ENCODE measurements at regions not wholly inside any gene's neighbourhood (a gene's known extent, or its start where the extent isn't known, plus 50 kb on each side); places are given as distances from the start of the nearest gene placed in this dataset.

DNA sequence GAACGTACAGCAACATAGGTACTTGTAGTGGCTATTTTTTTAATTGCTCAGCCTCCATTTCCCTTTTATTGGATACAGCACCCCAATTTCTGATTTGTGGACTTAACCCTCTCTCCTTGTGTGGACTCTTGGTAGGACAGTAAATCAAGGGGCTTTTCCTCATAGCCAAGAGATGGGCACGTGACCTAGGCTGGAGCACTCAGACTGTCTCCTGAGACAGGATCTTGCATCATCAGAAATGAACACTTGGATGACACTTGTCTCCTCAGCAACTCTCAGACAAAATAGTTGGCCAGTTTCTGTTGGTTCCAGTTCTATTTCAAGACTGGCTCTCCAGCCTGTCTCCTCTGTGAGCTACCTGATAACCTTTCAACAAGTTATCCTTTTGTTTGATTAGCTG lies 112.9 kb upstream of the ZNF678 start:
- DNase-seq (ENCODE audit: low spot score) = no peak

DNA sequence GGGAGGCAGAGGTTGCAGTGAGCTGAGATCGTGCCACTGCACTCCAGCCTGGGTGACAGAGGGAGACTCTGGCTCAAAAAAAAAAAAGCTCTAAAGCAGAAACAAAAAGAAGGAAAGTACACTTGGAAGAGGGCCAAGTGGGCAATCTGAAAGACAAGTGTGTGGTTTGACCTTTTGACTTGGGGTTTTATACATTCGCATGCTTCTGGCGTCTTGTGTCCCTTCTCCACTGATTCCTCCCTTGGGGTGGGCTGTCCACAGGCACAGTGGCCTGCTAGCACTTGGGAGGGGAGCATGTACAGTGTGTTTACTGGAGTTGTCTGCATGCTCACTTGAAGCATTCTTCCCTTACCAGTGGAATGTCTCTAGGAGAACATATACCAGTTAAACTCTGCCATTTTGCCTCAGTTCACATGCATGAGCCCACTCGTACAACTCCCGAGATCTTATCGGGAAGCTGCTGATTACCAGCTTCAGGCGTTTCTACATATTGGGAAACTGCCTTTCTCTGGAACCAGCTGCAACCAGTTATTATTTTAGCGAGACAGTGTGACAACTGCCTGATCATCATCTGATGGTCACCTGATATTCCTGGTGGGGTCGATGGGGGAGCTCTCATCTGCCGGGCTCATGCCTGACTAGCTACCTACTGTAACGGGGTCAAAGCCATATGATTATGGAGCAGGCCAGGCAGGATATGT lies 113.5 kb upstream of the ZNF678 start:
- no peak for DNase-seq (ENCODE audit: low spot score)

DNA sequence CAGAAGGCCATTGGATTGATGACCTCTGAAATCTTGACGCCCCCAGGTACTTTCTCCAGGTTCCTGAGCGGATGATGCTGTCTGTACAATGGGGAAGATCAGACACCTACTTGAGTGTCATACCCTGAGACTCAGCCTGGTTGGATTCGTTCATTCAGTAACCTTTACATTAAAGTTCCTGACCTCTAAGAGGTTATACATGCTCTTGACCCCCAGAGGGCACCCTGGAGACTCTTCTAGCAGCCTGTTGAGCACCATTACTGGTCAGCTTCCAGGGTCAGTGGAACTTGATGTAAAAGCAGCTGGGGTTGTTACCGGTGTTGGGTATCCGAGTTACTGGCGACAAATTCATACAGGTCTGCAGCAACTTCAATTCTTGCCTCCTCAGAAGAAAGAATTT lies 114.3 kb upstream of the ZNF678 start:
- DNase-seq (ENCODE audit: low spot score) = peak; percentile 34

DNA sequence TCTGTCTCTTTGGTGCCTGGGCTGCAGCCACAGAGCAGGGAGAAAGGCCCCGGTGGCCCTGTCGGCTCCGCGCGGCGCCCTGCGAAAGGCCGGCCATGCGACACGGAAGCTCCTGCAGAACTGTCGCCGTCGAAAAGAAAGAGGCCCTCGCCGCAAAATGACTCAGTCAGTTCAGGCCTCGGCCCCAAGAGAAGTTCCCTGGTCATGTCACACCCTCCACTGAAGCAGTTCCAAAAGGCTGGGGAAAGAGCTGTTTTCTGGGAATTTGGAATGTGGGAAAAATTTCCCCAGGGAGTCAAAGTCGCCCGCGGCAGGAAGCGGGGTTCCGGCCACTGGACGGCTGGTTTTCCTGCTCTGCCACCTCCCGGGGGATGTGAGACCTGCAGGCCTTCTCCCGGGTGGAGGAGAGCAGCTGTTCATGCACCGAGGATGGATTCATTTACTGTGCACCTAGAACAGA lies 115.8 kb upstream of the ZNF678 start:
- DNase-seq (ENCODE audit: low spot score) = peak; percentile 79

DNA sequence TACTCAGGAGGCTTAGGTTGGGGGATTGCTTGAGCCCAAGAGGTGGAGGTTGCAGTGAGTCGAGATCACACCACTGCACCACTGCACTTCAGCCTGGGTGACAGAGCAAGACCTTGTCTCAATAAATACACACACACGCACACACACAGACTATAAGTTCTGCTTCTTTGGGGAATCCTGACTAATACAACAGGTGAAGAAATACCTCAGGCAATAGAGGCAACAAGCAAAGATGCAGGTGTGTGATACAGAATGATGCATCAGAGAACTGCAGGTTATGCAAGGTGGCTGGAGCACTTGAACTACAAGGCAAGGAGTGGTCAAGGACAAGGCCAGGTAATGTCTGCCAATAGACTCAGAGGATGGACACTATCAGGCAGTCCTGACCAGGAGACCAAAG lies 117.6 kb upstream of the ZNF678 start:
- DNase-seq (ENCODE audit: low spot score) = no peak

DNA sequence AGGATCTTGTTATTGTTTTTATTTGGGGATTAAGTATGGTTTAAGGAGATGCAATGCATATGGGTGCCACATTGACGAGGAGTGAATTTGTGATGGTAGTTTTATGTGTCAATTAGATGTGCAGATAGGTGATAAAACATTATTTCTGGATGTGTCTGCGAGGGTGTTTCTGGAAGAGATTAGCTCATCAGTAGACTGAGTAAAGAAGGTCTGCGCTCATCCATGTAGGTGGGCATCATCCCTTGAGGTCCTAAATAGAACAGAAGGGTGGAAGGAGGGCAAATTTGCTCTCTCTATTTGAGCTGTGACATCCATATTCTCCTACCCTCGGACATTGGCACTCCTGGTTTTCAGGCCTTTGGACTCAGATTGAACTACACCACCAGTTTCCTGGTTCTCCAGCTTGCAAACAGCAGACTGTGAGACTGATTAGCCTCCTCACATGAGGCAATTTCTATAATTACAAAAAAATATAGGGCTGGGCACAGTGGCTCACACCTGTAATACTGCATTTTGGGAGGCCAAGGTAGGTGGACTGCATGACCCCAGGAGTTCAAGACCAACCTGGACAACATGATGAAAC lies 118.2 kb upstream of the ZNF678 start:
- no peak for DNase-seq (ENCODE audit: low spot score)

DNA sequence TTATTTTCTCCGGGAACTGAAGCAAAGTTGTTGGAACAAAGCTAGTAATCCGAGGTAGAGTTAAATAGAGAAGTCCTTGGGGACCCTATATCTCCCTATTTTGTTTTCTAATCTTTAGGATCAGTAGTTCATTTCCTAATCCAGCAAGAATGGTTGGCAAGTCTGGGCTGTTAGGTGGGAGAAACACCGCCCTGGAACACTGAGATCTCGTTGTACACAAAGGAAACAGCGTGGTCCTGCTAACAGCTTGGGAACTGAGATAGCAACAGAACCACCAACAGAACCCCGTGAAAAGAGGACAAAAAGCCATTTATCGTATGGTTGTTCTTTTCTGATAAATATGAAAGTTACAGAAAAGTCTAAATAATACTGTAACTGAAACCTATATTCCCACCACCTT lies 121.9 kb upstream of the CDC42BPA start:
- no peak for DNase-seq (ENCODE audit: low spot score)

DNA sequence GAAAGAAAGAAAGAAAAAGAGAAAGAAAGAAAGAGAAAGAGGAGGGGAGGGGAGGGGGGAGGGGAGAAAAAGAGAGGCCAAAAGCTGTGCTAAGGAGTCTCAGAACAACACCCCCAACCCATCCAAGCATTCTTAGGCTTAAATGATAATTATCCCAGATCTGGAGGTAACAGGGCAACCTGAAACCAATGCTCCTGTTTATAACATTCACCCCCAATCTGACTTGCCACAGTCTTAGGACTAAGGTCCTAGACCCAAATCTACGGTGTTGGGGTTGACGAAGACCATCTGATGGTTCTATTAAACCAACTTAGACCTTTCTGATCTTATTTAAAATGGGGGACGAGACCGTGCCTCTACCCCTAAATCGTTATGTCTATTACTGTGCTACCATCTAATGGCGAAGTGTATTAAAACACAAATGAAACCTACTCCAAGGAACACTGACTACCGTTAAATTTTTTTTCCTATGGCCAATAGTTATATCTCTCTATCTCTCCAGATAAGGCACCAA lies 119.3 kb upstream of the CDC42BPA start:
- peak; percentile 82 for DNase-seq (ENCODE audit: low spot score)

DNA sequence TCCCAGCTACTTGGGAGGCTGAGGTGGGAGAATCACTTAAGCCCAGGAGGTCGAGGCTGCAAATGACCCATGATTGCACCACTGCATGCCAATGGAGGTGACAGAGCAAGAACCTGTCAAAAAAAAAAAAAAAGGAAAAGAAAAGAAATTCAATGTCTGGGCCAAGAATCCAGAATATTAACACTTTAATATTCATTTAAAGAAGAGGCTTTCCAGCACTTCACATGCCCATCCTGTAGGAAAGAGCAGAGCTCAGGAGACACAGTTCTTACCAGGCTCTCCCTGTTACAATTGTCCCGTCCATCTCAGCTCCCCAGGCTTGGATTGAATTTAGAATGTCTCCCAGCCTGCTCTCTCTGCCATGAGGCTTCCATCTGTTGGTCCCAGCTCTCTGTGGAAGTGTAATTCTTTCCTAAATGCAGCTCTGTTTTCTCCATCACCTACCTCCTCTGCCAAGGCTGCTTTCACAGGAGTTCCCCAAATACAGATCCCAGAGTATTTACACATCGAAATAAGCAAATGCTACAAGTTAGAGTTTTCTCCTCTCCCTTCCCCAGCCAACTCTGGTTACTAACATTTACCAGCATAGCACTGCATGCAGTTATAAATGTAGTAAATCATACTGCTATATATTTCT lies 116.6 kb upstream of the CDC42BPA start:
- no peak for DNase-seq (ENCODE audit: low spot score)

DNA sequence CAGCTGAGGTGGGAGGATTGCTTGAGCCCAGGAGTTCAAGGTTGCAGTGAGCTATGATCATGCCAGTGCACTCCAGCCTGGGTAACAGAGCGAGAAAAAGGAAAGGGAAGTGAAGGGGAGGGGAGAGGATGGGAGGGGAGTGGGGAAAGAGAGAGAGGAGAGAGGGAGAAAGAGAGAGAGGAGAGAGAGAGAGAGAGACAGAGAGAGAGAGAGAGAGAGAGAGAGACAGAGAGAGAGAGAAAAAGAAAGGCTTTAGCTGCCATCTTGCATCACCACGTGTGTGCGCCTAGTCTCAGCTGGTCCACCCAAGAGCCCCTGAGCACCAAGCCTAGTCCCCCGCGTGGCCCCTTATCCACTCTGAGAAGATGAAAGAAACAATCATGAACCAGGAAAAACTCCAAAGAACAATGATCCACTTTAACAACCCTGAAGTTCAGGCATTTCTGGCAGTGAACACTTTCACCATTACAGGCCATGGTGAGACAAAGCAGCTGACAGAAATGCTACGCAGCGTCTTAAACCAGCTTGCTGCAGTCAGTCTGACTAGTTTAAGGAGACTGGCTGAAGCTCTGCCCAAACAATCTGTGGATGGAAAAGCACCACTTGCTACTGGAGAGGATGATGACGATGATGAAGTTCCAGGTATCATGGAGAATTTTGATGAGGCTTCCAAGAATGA lies 115.5 kb upstream of the CDC42BPA start:
- no peak for DNase-seq (ENCODE audit: low spot score)

DNA sequence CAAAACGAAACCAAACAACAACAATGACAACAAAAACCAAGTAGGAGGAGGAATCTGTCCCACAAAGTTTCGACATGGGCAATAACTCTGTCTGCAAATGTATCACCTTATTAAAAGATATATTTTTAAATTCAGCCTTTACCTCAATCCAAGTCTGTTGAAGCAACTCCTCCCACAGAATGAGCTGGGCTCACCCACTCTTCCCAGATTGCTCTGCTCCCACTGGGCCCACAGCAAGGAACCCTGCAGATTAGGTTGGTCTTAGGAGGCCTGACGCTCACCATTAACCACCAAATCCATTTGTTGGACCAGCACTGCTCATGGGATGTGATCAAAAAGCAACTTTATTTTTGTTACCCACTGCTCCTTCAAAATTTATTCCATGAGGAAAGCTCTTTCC lies 114.7 kb upstream of the CDC42BPA start:
- no peak for DNase-seq (ENCODE audit: low spot score)

DNA sequence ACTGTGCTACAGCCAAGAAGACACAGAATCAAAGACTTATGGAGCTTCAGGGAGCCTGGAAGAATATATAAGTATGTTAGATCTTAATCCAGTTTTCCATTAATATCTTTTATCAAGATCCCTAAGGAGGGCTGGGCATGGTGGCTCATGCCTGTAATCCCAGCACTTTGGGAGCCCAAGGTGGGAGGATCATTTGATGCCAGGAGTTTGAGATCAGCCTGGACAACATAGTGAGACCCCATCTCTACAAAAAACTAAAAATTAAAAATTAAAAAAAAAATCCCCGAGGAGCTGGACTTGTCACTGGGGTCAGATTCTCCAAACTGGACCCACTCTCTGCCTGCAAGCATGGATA lies 113.9 kb upstream of the CDC42BPA start:
- no peak for DNase-seq (ENCODE audit: low spot score)

DNA sequence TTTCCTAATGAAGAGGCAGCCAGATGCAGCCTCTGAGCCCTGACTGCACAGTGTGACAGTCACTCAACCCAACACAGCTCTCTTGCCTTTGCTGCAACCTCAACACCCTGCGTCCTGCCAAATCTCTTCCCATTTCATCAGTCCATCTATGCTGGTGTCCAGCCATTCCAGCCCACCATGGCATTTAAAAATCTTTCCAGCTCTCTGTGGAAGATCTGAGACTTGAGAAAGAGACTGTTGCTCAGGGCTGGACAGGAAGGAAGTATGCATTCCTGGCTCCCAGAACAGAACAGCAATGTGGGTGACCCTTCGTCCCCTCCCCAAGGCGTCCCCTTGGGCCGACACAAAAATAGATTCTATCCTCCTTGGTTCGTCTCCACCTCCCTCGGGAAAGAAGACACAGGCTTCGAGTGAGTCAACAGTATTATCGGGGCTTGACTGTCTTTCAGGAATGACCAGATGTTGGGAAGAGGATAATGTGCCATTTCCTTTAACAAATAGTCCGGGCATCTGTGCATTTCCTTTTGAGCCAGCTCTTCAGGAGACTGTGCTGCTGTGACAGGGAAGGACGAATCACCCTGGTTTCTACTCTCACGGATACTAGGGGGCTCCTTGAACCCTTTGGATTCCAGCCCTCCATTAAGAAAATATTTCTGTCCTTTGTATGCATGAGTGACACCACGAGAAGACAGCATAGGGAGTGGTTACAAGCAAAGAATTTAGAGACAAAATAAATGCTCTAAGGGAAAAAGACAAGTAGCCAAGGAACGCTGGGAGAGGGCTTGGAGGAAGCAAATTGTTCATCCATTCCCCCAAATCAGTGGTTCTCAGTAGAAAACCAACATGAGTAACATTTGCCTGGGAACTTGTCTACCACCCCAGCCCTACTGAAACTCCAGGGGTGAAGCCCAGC lies 111.4 kb upstream of the CDC42BPA start:
- DNase-seq (ENCODE audit: low spot score) = peak; percentile 74

DNA sequence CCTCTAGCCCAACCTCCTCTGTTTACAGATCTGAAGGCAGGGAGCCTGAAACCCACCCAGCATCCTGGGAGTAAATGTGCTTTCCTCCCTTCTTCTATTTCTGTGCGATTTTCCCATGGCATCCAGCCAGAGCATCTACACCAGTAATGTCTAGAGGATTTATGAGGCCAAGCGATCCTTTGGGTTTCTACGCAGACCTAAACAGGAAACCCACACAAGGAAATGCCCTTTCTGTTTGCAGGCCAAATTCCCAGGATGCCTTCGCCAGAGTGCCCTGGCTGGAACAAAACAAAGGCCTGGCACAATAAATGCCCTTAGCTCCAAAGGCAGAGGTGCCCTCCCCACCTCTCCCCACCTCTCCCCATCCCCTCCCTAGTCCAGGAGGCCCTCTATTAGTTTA lies 110.5 kb upstream of the CDC42BPA start:
- DNase-seq (ENCODE audit: low spot score) = no peak

DNA sequence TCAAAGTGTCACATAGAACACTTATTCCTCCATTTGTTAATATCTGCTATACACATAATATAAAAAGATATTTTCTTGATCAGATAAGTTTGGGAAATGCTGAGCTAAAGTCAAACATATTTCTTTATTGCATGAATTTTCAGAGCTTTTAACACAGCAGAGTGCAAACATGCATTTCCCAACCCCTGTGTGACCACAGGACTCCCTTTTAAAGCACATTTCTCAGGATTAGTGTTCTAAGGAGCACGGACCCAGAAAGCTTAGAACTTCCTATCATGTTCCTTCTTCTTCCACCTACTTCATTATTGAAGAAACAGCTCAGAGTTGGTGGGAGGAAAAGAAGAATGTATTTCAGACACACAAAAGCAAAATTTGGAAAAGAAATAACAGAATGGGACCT lies 109.1 kb upstream of the CDC42BPA start:
- no peak for DNase-seq (ENCODE audit: low spot score)

DNA sequence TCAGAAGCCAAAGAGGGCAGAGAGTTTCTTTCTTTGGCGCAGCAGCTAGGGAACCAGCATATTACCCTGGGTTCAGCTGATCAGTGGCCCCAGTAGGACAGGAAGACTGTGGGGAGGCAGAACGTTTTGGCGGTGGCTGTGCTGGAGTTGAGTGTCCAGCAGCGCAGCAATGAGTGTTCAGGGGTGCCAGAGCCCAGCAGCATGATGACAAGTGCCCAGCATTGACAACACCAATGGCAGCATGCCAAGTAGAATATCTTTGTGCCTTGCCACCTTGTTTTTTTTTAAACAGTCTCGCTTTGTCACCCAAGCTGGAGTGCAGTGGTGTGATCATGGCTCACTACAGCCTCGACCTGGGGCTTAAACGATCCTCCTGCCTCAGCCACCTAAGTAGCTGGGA lies 106.7 kb upstream of the CDC42BPA start:
- DNase-seq (ENCODE audit: low spot score) = no peak

DNA sequence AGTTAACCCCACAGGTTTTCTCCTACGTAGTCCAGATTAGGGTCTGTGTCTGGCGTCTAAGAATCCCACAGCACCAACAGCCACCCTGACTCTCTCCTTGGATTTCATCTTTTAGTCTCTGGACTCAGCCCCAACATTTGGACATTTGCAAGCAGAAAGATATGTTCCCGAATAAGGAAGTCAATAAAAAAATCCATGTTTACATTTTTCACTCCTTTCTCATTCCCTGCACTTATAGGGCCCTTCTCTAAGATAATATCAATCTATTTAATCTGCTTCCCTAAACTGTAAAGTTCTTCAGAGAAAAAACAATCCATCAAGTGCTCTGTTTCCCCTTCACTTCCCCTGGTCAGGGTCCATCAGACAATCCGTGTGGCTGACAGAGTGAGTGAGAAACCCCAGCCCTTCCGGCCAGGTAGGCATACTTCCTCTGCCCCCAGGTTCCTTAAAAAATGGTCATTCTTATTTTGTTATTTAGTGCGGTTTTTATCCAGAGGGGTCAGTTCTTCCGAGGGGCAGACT lies 105.9 kb upstream of the CDC42BPA start:
- no peak for DNase-seq (ENCODE audit: low spot score)

DNA sequence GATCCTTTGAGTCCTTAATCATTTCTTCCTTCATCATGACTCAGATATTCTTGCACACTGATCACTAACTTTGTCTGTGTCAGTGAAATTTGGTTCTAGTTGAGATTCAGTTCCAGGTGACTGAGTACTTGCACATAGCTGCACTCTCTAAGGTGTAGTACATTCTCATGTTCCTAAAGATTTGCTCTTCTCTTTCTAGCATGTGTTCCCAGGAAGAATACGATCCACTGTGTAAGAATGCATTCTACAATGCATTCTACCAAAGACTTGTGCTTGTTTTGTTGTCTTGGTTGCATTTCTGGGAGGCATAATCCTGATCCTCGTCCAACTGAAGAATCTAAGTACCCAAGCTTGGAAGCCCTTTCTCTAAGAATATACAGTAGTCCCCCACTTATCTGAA lies 104.3 kb upstream of the CDC42BPA start:
- DNase-seq (ENCODE audit: low spot score) = no peak

DNA sequence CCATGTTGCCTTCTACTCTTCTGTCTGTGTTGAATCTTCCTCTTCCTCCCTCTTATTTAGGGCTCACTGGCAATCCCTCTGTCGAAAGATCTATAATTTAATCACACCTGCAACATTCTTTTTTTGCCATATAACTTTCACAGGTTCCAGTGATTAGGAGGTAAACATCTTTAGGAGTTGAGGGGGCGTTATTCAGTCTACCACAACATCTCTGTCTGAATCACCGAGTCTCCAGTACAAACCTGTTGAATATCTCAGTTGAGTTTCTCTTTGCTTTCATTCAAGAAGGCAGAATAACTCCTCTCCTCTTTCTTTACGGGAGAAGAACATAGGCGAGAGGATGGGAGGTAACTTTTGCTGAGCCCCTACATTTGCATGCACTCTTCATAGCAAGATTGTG lies 101.9 kb upstream of the CDC42BPA start:
- DNase-seq (ENCODE audit: low spot score) = no peak

DNA sequence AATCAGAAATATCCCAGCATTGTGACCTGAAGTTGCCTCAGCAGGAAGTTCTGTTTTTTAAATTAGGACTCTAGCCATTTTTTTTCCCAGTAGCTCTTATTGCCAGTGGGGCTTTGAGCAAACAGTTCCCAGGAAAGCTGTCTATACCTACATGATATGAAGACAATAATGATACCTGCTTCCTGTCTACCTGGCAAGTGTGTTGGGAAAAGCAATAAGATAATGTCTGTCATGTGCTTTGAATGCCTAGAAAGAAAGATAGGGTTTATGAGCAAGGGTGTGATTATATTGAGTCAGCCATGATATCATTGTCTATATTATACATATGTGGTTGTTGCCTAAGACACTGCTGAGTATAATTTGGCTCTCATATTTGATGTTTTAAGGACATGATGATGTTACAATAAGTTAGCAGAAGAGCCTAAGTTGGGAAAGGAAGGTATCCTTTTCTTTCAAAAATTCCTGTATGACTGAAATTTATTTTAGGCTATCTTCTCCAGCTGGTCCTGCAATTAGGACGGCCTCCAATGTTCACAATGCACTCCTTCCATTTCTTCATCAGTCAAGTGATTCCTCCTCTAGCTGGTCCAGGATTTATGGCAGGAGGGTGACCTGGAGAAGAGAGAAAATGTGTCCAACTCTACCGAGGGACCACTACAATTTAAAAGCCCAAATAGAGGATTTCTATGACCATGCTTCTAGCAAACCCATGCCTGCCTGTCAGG lies 99.6 kb upstream of the CDC42BPA start:
- DNase-seq (ENCODE audit: low spot score) = no peak
